ENCODE measurements at regions not wholly inside any gene's neighbourhood (a gene's known extent, or its start where the extent isn't known, plus 50 kb on each side); places are given as distances from the start of the nearest gene placed in this dataset.

GRCh38 chr10:123515661-123516060 is 150.5 kb upstream of the GPR26 start:
- no peak for TF ChIP-seq SP1 (IDR thresholded peaks at IDR 0.05)
- no peak for TF ChIP-seq PKNOX1 (IDR thresholded peaks at IDR 0.05)
- TF ChIP-seq ZNF384 (IDR thresholded peaks at IDR 0.05), result no peak

Measured in HEK293T (cell line).